ENCODE measurements at regions not wholly inside any gene's neighbourhood (a gene's known extent, or its start where the extent isn't known, plus 50 kb on each side); places are given as distances from the start of the nearest gene placed in this dataset.
"Not testable (repeated sequence)": the region's sequence is repeated elsewhere in the genome, so short reads cannot be mapped to it uniquely, and the experiment has no call there.

DNA sequence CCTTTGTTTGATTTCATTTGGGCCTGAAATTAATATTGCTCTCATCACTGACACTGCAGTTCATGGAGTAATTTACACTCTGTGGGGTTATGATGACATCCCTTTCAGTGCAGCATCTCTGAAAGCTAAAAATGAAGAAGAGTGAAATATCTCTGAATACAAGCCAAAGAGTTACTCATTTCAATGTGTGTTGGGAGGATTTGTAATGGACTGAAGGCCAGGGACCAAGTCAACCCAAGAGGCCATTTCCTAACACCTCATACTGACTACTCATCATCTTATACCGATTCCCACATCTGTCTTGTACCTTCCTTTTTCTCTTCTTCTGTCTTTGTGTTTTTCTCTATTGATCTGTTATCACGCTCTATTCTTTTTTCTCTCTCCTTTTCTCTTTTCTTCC lies 374.4 kb upstream of the FRG1 start:
- not testable (repeated sequence) for DNase-seq

GRCh38 chr4:189566900-189567299 lies 373.8 kb upstream of the FRG1 start:
- peak; percentile 8 for DNase-seq

DNA sequence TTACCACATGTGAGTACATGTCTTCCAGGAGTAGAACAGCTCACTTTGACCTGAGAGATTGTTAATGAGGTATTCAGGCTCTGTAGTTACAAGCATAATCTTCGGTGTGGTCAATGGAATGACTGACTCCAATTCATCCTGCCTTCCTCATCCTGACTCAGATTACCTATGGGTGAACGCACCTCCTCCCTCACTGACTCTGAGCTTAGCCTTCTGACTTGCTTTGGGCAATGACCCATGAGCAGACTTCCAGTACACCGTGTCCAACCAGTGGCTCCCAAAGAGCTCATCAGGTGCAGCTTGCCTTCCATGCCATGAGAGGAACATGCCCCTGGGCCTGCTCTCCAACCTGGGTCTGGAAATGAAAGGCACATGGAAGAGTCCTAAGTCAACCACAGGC lies 361.0 kb upstream of the FRG1 start:
- DNase-seq, result not testable (repeated sequence)

DNA sequence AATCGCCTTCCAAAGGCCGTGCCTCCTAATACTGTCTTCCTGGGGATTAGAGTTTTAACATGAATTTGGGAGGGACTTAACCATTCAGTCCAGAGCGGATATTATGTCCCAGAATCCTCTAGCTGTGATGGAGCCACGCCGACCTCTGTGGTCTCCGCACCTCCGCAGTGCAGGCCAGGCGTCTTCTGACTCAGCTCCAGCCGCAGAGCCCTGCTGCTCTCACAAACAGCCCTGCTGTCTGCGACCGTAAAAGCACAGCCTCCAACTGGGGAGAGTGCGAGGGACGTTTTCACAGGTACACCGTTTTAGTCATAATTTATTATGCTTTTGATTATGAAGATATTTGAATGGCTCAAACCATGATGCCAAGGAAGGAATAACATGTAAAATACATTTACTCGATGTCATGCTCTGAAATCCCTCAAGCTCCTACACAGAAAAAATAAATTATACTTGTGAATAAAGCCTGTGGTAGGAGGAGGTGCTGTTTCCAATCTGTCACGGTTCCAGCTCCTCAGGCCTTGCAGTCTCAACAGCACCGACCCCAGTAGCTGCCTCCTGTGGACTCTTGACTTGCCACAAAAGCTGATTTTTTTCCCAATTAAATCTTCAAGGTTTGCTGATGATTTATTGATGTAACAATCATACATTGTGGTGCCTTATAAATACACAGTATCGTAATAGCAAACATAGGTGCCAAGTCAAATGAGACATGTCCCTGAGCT lies 353.6 kb upstream of the FRG1 start:
- not testable (repeated sequence) for DNase-seq

- not testable (repeated sequence) for DNase-seq
Observed at GRCh38 chr4:189589201-189589600, 351.5 kb upstream of the FRG1 start.

- DNase-seq, result no peak
Observed at GRCh38 chr4:189592890-189593289, 347.8 kb upstream of the FRG1 start.

DNA sequence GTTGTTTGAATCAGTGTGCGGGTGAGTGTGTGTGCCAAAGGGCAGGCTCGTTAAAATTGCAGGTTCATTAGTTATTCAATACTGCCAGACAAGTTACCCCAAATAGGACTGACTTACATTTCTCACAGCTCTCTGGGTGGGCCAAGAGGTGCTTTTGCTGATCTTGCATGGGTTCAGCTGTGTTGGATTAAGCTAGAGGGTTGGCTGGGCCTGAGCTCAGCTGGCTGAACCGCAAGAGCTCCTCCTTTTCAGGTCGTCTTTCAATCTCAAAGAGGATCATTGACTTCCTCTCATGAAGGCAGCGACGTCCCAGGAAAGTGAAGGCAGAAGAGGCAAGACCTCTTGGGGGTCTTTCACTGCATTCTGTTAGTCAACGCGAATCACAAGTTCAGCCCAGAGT lies 343.3 kb upstream of the FRG1 start:
- DNase-seq, result no peak

DNA sequence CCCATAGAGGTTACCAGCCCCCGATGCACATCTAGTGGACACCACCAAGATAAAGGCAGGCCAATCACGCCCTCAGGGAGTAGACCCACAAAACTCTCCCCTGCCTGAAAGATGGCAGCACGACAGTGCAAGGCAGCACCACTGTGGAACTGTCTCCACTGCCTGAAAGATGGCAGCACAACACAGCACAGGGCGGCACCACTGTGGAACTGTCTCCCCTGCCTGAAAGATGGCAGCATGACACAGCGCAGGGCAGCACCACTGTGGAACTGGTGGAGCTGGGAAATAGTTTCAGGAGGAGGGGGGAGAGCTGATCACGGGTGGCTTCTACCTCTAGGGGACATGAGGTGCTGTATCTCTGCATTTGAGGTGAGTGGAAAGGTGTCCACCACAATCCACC lies 340.4 kb upstream of the FRG1 start:
- no peak for DNase-seq

DNA sequence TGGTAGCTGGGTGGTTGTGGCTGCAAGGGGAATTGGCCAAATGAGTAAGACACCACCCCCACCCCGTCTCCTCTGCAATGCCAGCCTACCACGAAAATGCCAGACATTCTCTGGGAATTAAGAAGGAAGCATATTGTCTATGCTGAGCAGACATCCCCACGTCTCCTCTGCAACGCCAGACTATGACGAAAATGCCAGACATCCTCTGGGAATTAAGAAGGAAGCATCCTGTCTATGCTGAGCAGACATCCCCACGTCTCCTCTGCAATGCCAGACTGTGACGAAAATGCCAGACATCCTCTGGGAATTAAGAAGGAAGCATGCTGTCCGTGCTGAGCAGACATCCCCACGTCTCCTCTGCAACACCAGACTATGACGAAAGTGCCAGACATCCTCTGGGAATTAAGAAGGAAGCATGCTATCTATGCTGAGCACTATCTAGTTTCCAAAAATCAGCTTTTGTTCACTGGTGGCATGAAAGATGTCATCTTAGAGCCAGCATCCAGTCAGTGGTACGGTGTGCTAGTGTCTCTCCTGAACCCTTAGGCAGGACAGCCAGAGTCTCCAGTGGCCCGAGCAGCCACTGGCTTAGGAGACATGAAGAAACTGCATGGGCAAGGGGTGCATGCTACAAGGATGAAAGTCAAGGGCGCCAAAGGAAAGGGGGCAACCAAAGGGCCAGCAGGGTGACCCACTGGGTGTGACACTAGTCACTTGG lies 339.8 kb upstream of the FRG1 start:
- DNase-seq, result no peak

DNA sequence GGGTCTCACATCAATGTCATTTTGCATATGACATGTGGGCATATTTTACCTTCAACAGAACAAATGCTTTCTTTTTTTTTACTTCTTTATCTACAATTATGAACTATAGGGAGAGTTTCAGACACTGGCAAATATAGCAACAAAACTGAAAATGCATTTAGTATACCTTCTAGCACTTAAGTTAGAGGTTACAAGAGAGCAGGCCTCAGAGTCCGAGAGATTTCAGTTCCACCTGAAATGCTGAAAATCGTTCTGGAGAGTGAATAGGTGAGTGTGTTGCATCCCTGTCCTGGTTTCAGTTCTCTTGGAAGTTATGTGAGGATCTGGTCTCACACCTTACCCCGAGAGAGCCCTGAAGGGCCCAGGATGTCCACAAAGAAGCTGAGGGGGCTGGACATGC lies 337.8 kb upstream of the FRG1 start:
- DNase-seq, result not testable (repeated sequence)

GRCh38 chr4:189610571-189610970 lies 330.1 kb upstream of the FRG1 start:
- not testable (repeated sequence) for DNase-seq

- DNase-seq, result no peak
Observed at GRCh38 chr4:189613207-189613606, 327.5 kb upstream of the FRG1 start.

- no peak for DNase-seq
Observed at GRCh38 chr4:189615217-189615663, 325.4 kb upstream of the FRG1 start.

- DNase-seq, result not testable (repeated sequence)
Observed at GRCh38 chr4:189617741-189618140, 322.9 kb upstream of the FRG1 start.

DNA sequence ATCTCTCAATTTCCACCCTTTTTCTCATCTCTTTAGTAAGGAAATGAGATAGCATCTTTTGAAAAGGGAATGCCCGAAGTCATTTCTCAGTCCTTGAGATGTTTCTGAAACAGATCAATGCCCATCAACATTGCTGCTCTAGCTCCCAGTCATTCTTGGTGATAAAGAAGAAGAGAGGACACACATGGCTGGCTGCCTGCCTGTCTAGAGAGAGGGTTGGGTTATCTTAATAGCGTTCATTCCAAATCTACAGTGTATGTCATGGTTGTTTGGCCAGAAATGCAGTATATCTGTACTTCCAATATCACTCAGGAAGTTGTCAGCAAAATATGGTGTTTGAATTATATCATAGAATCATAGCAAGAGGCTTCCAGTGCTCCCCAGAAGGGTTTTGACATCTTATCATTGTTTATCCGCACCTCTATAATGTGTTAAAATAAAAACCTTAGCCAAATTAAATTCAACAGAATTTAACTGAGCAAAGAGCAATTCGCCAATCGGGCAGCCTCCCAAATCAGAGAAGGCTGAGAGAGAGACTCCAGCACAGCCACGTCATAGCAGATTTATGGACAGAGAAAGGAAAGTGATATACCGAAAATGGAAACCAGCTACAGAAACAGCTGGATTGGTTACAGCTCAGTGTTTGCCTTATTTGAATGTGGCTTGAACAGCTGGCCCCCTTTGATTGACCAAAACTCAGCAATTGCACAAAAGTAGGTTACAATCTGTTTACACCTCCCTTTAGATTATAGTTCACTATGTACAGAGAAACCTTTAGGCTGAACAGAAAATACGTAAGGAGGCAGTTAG lies 321.0 kb upstream of the FRG1 start:
- not testable (repeated sequence) for DNase-seq

DNA sequence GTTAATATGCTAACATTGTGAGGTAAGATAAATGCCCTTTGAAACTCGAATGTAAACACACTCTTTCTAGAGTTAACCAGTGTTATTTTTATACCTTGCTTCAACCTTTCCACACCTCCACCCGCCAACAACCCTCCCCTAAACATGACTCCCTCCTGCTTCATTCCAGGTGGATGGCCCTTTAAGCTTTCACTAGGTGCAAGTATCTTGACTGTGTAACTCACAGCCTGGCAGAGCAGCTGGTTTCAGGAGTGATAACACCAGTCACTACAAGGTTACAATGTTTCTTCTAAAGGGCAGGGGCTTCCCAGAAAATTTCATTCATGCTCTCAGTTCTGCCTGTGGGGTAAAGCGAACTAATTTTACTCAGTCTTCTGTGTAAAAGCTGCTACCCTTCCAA lies 318.1 kb upstream of the FRG1 start:
- not testable (repeated sequence) for DNase-seq

- not testable (repeated sequence) for DNase-seq
Observed at GRCh38 chr4:189627041-189627440, 313.6 kb upstream of the FRG1 start.

- not testable (repeated sequence) for DNase-seq
Observed at GRCh38 chr4:189629733-189630132, 310.9 kb upstream of the FRG1 start.

DNA sequence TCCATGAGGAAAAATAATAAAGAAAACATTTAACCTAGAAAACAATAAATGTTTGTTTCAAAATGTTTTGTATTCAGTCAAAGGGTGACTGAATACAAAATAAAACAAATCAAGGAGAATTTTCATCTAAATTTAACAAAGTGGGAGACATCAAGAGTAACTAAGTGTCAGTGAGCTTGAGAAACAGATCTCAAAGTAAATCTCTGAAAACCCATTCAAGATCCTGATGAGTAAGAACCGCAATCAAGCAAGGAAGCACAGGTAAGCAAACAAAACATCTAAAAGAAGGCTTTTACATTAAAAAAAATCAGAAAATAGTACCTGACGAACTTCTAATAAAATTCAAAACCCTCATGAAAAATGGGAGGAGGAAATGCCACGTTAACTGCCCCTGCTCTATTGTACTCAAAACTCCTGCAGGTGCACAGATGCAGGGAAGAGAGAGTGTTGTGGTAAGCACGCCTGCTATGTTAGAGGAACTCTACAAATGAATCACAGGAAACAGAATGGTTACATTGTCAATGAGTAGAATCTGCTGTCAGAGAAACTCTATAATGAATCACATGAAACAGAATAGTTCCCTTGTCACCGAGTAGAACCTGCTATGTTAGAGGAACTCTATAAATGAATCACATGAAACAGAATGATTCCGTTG lies 309.6 kb upstream of the FRG1 start:
- DNase-seq, result not testable (repeated sequence)

- not testable (repeated sequence) for DNase-seq
Observed at GRCh38 chr4:189631568-189631916, 309.1 kb upstream of the FRG1 start.

GRCh38 chr4:189650436-189650835 lies 290.2 kb upstream of the FRG1 start:
- not testable (repeated sequence) for DNase-seq

DNA sequence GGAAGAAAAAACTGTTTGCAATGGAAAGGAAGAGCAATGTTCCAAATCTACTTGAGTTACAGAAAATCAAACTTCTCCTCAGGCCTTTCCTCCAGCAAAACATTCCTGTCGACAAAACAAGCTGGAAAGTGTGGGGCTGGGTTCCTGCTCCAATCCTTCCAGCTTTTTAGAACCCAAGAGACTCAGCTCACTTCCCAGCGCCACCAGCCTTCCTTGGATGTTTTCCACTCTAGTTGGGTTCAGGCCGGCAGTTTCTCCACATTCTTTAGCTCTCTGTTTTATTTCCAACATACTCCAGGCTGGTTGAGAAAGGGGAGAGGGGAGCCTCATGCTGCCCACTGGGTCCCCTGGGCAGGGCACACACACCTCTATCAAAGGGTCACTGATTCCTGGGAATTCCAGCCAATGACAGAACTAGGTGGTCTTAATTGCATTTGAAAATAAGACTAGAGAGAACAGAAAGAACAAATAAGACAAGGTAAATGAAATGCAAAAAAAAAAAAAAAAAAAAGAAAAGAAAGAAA lies 287.5 kb upstream of the FRG1 start:
- DNase-seq, result not testable (repeated sequence)

DNA sequence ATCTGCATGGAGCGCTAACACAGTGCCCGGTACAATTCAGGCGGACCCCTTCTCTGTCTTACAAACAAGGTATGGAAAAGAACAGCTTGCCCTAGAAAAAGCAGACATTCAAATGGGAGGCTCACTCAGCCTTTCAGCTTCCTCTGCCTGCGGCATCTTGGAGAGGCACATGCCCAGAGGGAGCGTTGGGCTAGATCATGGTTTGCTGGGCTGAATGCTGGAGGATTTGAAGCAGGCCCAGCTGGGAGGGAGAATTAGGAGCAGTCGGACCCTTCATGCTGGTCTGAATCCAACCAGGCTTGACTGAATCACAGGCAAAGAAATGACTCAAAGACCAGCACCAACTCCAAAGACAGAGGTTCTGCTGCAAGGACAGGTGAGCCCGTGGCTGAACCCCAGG lies 286.7 kb upstream of the FRG1 start:
- DNase-seq, result not testable (repeated sequence)
